ENCODE measurements at regions not wholly inside any gene's neighbourhood (a gene's known extent, or its start where the extent isn't known, plus 50 kb on each side); places are given as distances from the start of the nearest gene placed in this dataset.

DNA sequence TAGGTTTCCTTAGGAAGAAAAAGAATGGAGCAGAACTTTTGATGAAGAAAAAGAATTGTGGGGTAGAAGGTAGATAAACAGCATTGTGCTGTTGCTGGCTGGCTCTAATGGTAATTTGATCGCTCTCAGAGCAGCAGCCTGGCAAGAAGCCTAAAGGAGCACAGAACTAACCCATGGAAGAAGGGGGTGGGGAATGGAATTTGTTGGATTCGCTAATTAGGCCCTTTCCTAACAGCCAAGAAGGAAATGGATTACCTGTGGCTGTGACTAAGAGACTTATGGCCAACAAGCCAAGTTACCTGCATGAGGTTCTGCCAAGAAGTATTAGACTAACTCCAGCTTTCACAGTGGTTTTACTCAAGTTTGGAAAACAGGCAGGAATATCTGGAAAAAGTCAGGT lies 210.6 kb downstream of the IKZF2 start:
- no peak for TF ChIP-seq CTCF (IDR thresholded peaks at IDR 0.05)
- no peak for TF ChIP-seq POLR2A (IDR thresholded peaks at IDR 0.05)
- no peak for TF ChIP-seq POLR2AphosphoS5 (IDR thresholded peaks at IDR 0.05)
- TF ChIP-seq EP300 (IDR thresholded peaks at IDR 0.05): no peak
